ENCODE measurements at regions not wholly inside any gene's neighbourhood (a gene's known extent, or its start where the extent isn't known, plus 50 kb on each side); places are given as distances from the start of the nearest gene placed in this dataset.

DNA sequence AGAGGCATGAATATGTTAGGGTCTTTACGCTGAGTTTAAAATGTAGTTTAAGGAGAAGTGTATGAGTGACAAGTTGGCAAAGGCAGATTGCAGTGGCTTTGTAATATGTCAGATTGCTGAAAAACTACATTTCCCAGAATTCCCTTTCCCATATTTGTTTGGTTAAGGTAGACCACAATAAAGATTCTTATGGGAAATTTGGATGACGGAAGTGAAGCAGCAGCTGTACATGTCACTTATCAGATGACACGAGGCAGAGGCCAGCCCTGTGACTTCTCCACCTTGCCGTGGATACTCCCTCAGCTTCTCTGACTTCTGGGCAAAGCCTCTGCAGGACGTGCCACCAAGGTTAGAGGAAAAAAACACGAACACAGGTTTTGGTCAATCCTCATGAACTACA lies 229.7 kb upstream of the DKK2 start:
- Histone ChIP-seq H2AFZ (ENCODE audit: low read depth, low read length) (no peak overlapping the region), H3K27me3 (ENCODE audit: control insufficient read depth in 2 of 2, insufficient read depth in 2 of 2, low read length in 2 of 2) (no peaks in the 10 kb centered on the region), H3K9me3 (replicated peaks; ENCODE audit: control insufficient read depth, insufficient read depth, low read depth, low read length) (no peaks in the 10 kb centered on the region; the same call in 1 of the 2 replicates), H3K9ac (ENCODE audit: insufficient read depth in 1 of 2, low read depth in 2 of 2, low read length in 2 of 2) (no peak overlapping the region), H4K20me1 (replicated peaks; ENCODE audit: control insufficient read depth, insufficient read depth, low read length) (no peaks in the 10 kb centered on the region), H3K79me2 (ENCODE audit: control insufficient read depth, insufficient read depth, low read length) (no peaks in the 10 kb centered on the region), H3K4me1 (replicated peaks in 1 of 2; ENCODE audit: control insufficient read depth in 2 of 2, insufficient read depth in 2 of 2, low read length in 2 of 2) (no peaks in the 10 kb centered on the region), H3K4me3 (no peak overlapping the region), H3K4me2 (ENCODE audit: insufficient read depth, low read length) (no peak overlapping the region), H3K36me3 (ENCODE audit: control insufficient read depth, insufficient read depth, low read length) (no peaks in the 10 kb centered on the region), H3K27ac (ENCODE audit: extremely low read depth, low read depth, low read length) (no peak overlapping the region), H3K9me1 (ENCODE audit: control insufficient read depth, insufficient read depth, low read length) (no peaks in the 10 kb centered on the region)
- ChIA-PET CTCF (ENCODE audit: low intra/inter-chr PET ratio) (no interaction called here), POLR2A (no interaction called here)
- 6% methylated on average over 6 of the region's 6 CpGs for WGBS (ENCODE audit: insufficient coverage, low coverage, missing lambda C conversion rate)
- no peak for DNase-seq (ENCODE audit: extremely low read depth in 1 of 4, low spot score in 3 of 4)
- TF ChIP-seq, protein P1, sequence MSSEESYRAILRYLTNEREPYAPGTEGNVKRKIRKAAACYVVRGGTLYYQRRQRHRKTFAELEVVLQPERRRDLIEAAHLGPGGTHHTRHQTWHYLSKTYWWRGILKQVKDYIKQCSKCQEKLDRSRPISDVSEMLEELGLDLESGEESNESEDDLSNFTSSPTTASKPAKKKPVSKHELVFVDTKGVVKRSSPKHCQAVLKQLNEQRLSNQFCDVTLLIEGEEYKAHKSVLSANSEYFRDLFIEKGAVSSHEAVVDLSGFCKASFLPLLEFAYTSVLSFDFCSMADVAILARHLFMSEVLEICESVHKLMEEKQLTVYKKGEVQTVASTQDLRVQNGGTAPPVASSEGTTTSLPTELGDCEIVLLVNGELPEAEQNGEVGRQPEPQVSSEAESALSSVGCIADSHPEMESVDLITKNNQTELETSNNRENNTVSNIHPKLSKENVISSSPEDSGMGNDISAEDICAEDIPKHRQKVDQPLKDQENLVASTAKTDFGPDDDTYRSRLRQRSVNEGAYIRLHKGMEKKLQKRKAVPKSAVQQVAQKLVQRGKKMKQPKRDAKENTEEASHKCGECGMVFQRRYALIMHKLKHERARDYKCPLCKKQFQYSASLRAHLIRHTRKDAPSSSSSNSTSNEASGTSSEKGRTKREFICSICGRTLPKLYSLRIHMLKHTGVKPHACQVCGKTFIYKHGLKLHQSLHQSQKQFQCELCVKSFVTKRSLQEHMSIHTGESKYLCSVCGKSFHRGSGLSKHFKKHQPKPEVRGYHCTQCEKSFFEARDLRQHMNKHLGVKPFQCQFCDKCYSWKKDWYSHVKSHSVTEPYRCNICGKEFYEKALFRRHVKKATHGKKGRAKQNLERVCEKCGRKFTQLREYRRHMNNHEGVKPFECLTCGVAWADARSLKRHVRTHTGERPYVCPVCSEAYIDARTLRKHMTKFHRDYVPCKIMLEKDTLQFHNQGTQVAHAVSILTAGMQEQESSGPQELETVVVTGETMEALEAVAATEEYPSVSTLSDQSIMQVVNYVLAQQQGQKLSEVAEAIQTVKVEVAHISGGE (CRISPR knock-in tag; IDR thresholded peaks at IDR 0.05), result no peak
- TF ChIP-seq ZNF780A (CRISPR knock-in tag; IDR thresholded peaks at IDR 0.05), result no peak
- no peak for TF ChIP-seq HNRNPK (IDR thresholded peaks at IDR 0.05; ENCODE audit: low read depth, low read length, poor library complexity, severe bottlenecking)
- no peak for TF ChIP-seq XRCC5 (IDR thresholded peaks at IDR 0.05; ENCODE audit: low read depth, low read length)
- TF ChIP-seq, protein P2, sequence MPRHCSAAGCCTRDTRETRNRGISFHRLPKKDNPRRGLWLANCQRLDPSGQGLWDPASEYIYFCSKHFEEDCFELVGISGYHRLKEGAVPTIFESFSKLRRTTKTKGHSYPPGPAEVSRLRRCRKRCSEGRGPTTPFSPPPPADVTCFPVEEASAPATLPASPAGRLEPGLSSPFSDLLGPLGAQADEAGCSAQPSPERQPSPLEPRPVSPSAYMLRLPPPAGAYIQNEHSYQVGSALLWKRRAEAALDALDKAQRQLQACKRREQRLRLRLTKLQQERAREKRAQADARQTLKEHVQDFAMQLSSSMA (CRISPR knock-in tag; IDR thresholded peaks at IDR 0.05), result no peak
- TF ChIP-seq RBFOX2 (IDR thresholded peaks at IDR 0.05; ENCODE audit: low read depth, low read length), result no peak
- ATAC-seq, result no peak
- no TSS peak for BruUV-seq (replicated peaks)
- in situ Hi-C loops (cut with MboI), result no loop called here
- intact Hi-C loops (cut with micrococcal nuclease), result no loop called here
- no peak for FAIRE-seq

All from K562 (cell line).